HepG2 (cell line): ENCODE measurements at regions not wholly inside any gene's neighbourhood (a gene's known extent, or its start where the extent isn't known, plus 50 kb on each side); places are given as distances from the start of the nearest gene placed in this dataset.

ENCODE experiments used
- AHR ChIP-seq: IDR thresholded peaks from 2 replicates; pipeline ENCODE4 v1.6.1; 2018; ENCODE audit warnings: missing genetic modification reagents, missing compliant biosample characterization
- ESRRA ChIP-seq: sonication (generic); formaldehyde crosslinking; IDR thresholded peaks from 2 replicates; pipeline ENCODE4 v1.5.1; 2020; ENCODE audit warnings: mild to moderate bottlenecking, low read depth, missing genetic modification reagents
- HDAC2 ChIP-seq: sonication (generic); formaldehyde crosslinking; IDR thresholded peaks from 2 replicates; pipeline ENCODE4 v1.4.0; 2020; ENCODE audit warnings: missing genetic modification reagents
- HDAC6 ChIP-seq: fragments of 200-600 bp; sonication (generic); IDR thresholded peaks from 2 replicates; pipeline ENCODE4 v1.7.0; 2017; ENCODE audit warnings: mild to moderate bottlenecking, antibody characterized with exemption, low read length, low read depth
- POGZ ChIP-seq: sonication (generic); formaldehyde crosslinking; IDR thresholded peaks from 2 replicates; pipeline ENCODE4 v1.4.0; 2020; ENCODE audit warnings: mild to moderate bottlenecking, missing genetic modification reagents
- POLR2AphosphoS5 ChIP-seq: IDR thresholded peaks from 2 replicates; pipeline ENCODE4 v1.6.1; 2012; ENCODE audit warnings: low read depth, low read length
- REST ChIP-seq, 2 experiments: IDR thresholded peaks; 2 replicates each; pipeline ENCODE4 v1.6.1; 2011 to 2012; ENCODE audit warnings: low read length in 2 of 2, borderline replicate concordance in 1 of 2, low read depth in 1 of 2, mild to moderate bottlenecking in 1 of 2, moderate library complexity in 1 of 2
- RFX5 ChIP-seq: IDR thresholded peaks from 2 replicates; pipeline ENCODE4 v1.6.1; 2011; ENCODE audit warnings: low read depth, low read length, improper control_type of control experiment
- USF2 ChIP-seq, 2 experiments: sonication (generic) in 1 of 2; formaldehyde crosslinking in 1 of 2; IDR thresholded peaks; 2 replicates each; pipeline versions ENCODE4 v1.5.1 to v1.6.1; 2011 to 2020; ENCODE audit warnings: borderline replicate concordance in 1 of 2, low read depth in 1 of 2, low read length in 1 of 2, mild to moderate bottlenecking in 1 of 2, missing genetic modification reagents in 1 of 2, moderate library complexity in 1 of 2
- ZBTB1 ChIP-seq: sonication (generic); formaldehyde crosslinking; IDR thresholded peaks from 2 replicates; pipeline ENCODE4 v1.4.0; 2020; ENCODE audit warnings: missing genetic modification reagents, borderline replicate concordance
- ZBTB8A ChIP-seq: sonication (generic); formaldehyde crosslinking; IDR thresholded peaks from 2 replicates; pipeline ENCODE4 v1.4.0; 2020; ENCODE audit warnings: mild to moderate bottlenecking, low read depth, missing genetic modification reagents, borderline replicate concordance
- ZNF274 ChIP-seq: sonication (generic); formaldehyde crosslinking; IDR thresholded peaks from 2 replicates; pipeline ENCODE4 v1.5.1; 2020; ENCODE audit warnings: mild to moderate bottlenecking, missing genetic modification reagents
- ZNF503 ChIP-seq: sonication (generic); formaldehyde crosslinking; IDR thresholded peaks from 2 replicates; pipeline ENCODE4 v1.4.0; 2020; ENCODE audit warnings: missing genetic modification reagents
- ZNF746 ChIP-seq: sonication (generic); formaldehyde crosslinking; IDR thresholded peaks from 2 replicates; pipeline ENCODE4 v1.8.0; 2022; ENCODE audit warnings: mild to moderate bottlenecking, missing genetic modification reagents

- no peak for TF ChIP-seq ZNF503 (CRISPR knock-in tag)
- no peak for TF ChIP-seq ZNF274
- no peak for TF ChIP-seq REST (IDR thresholded peaks at IDR 0.05; ENCODE audit: borderline replicate concordance in 1 of 2, low read depth in 1 of 2, low read length in 2 of 2)
- TF ChIP-seq HDAC2 (CRISPR knock-in tag) = no peak
- TF ChIP-seq USF2 (IDR thresholded peaks at IDR 0.05; ENCODE audit: low read depth, low read length) = no peak
- TF ChIP-seq USF2 (CRISPR knock-in tag; IDR thresholded peaks at IDR 0.05; ENCODE audit: borderline replicate concordance) = no peak
- TF ChIP-seq POGZ (CRISPR knock-in tag) = no peak
- TF ChIP-seq ZBTB8A (CRISPR knock-in tag) = no peak
- TF ChIP-seq ZNF746 = no peak
- no peak for TF ChIP-seq RFX5
- no peak for TF ChIP-seq HDAC6
- no peak for TF ChIP-seq AHR
- no peak for TF ChIP-seq POLR2AphosphoS5
- TF ChIP-seq ZBTB1 (CRISPR knock-in tag) = no peak
- no peak for TF ChIP-seq ESRRA
Measured at GRCh38 chr17:56688151-56688550, 94.7 kb downstream of the NOG start.
